K562 (cell line): ENCODE measurements at regions not wholly inside any gene's neighbourhood (a gene's known extent, or its start where the extent isn't known, plus 50 kb on each side); places are given as distances from the start of the nearest gene placed in this dataset.
"Not testable (repeated sequence)": the region's sequence is repeated elsewhere in the genome, so short reads cannot be mapped to it uniquely, and the experiment has no call there.

Experiments
- ATAC-seq: fragments of 200-7000 bp; cut with Tn5 transposase; 3 replicates; pipeline ENCODE4 v1.9.1; 2020; ENCODE audit warnings: moderate library complexity
- BruUV-seq: library from RNA; stranded (reverse); fragments of 400-500 nt; replicated peaks from 2 replicates; lab custom pipeline; 2021; lab: Mats Ljungman, UMichigan
- CTCF ChIA-PET: fragments of 300-600 bp; formaldehyde crosslinking; extraction: SDS; loops from one replicate; lab custom pipeline; 2021; ENCODE audit warnings: low intra/inter-chr PET ratio; lab: Yijun Ruan, JAX
- POLR2A ChIA-PET: fragments of 300-600, 350-650 bp; sonication (Branson Sonifier 250); formaldehyde crosslinking; extraction: SDS; loops from one replicate; lab custom pipeline; 2021; ENCODE audit warnings: antibody characterized with exemption, inconsistent platforms; lab: Yijun Ruan, JAX
- DNase-seq, 4 experiments: peaks; one replicate each; pipeline versions ENCODE4 v3.0.0 to v3.0.0-alpha.2; 2011 to 2018; ENCODE audit warnings: low spot score in 3 of 4, mixed read lengths in 3 of 4; ENCODE audit errors: extremely low read depth in 1 of 4
- FAIRE-seq: peaks from 2 replicates; lab custom pipeline; 2011; peaks lifted over from hg19 to GRCh38; lab: Jason Lieb, UNC
- H2AFZ ChIP-seq: 2 replicates; pipeline ENCODE4 v1.6.0; 2011; ENCODE audit warnings: low read depth, low read length, control low read depth, inconsistent platforms
- H3K27ac ChIP-seq: fragments of 200-600 bp; 3 replicates; pipeline ENCODE4 v1.8.0; 2011; ENCODE audit warnings: low read depth, mild to moderate bottlenecking, control low read depth, inconsistent platforms, low read length, moderate library complexity, mixed read lengths; ENCODE audit errors: extremely low read depth
- H3K27me3 ChIP-seq, 2 experiments: fragments of 300-600 bp in 1 of 2; 2 replicates in 1 of 2; 3 replicates in 1 of 2; pipeline versions ENCODE4 v1.6.0 to v1.8.0; 2011; ENCODE audit warnings: inconsistent platforms in 2 of 2, low read length in 2 of 2, mild to moderate bottlenecking in 1 of 2, mixed read lengths in 1 of 2, moderate library complexity in 1 of 2; ENCODE audit not compliant: control insufficient read depth in 2 of 2, insufficient read depth in 2 of 2
- H3K36me3 ChIP-seq: fragments of 300-600 bp; 3 replicates; pipeline ENCODE4 v1.8.0; 2011; ENCODE audit warnings: mild to moderate bottlenecking, low read length, inconsistent platforms; ENCODE audit not compliant: control insufficient read depth, insufficient read depth
- H3K4me1 ChIP-seq, 2 experiments: fragments of 200-600 bp in 1 of 2; replicated peaks in 1 of 2; 2 replicates in 1 of 2; 3 replicates in 1 of 2; pipeline versions ENCODE4 v1.5.1 to v1.8.0; 2011; ENCODE audit warnings: inconsistent platforms in 2 of 2, low read length in 2 of 2, mild to moderate bottlenecking in 1 of 2, mixed read lengths in 1 of 2, moderate library complexity in 1 of 2; ENCODE audit not compliant: control insufficient read depth in 2 of 2, insufficient read depth in 2 of 2
- H3K4me2 ChIP-seq: 2 replicates; pipeline ENCODE4 v1.6.1; 2011; ENCODE audit warnings: low read length, control low read depth, inconsistent platforms, mixed read lengths; ENCODE audit not compliant: insufficient read depth
- H3K4me3 ChIP-seq: fragments of 200-600 bp; sonication (generic), shearing (Covaris generic); 2 replicates; pipeline ENCODE4 v1.5.1; 2016; ENCODE audit warnings: control low read depth, inconsistent platforms
- H3K79me2 ChIP-seq: fragments of 200-600 bp; 3 replicates; pipeline ENCODE4 v1.8.0; 2011; ENCODE audit warnings: low read length, inconsistent platforms; ENCODE audit not compliant: control insufficient read depth, insufficient read depth
- H3K9ac ChIP-seq, 2 experiments: 2 replicates each; pipeline versions ENCODE4 v1.6.0 to v1.6.1; 2011; ENCODE audit warnings: low read depth in 2 of 2, low read length in 2 of 2, control low read depth in 1 of 2, inconsistent platforms in 1 of 2, mild to moderate bottlenecking in 1 of 2, mixed read lengths in 1 of 2; ENCODE audit not compliant: insufficient read depth in 1 of 2
- H3K9me1 ChIP-seq: one replicate; pipeline ENCODE4 v1.6.0; 2011; ENCODE audit warnings: inconsistent platforms, mild to moderate bottlenecking, low read length, moderate library complexity; ENCODE audit not compliant: control insufficient read depth, insufficient read depth
- H3K9me3 ChIP-seq: replicated peaks from 2 replicates; pipeline ENCODE4 v1.5.1; 2011; ENCODE audit warnings: low read depth, low read length, inconsistent platforms; ENCODE audit not compliant: control insufficient read depth, insufficient read depth
- H4K20me1 ChIP-seq: replicated peaks from 2 replicates; pipeline ENCODE4 v1.6.1; 2011; ENCODE audit warnings: low read length, inconsistent platforms, mixed read lengths; ENCODE audit not compliant: control insufficient read depth, insufficient read depth
- CBX2 ChIP-seq: fragments of 200-600 bp; sonication (generic); IDR thresholded peaks from one replicate; pipeline ENCODE4 v1.6.1; 2012; ENCODE audit warnings: mild to moderate bottlenecking, low read length, inconsistent platforms; ENCODE audit not compliant: insufficient read depth, poor library complexity, severe bottlenecking
- FOXA3 ChIP-seq, 2 experiments: fragments of 450-650 bp in 1 of 2; sonication (generic) in 1 of 2; formaldehyde crosslinking; IDR thresholded peaks in 1 of 2; conservative IDR thresholded peaks in 1 of 2; 2 replicates each; pipeline versions ENCODE4 v1.4.0 to v1.8.0; 2020 to 2022; ENCODE audit warnings: mild to moderate bottlenecking in 2 of 2, missing genetic modification reagents in 1 of 2
- MIER1 ChIP-seq: fragments of 450-650 bp; IDR thresholded peaks from 2 replicates; pipeline ENCODE4 v1.6.1; 2016; ENCODE audit warnings: antibody characterized with exemption, mild to moderate bottlenecking, low read depth
- RBM25 ChIP-seq: fragments of 200-400 bp; formaldehyde crosslinking; IDR thresholded peaks from 2 replicates; pipeline ENCODE4 v1.6.1; 2018; ENCODE audit warnings: low read length, low read depth, moderate library complexity; ENCODE audit not compliant: severe bottlenecking
- U2AF1 ChIP-seq: fragments of 200-400 bp; formaldehyde crosslinking; optimal IDR thresholded peaks from 2 replicates; pipeline ENCODE3; 2017; ENCODE audit warnings: mild to moderate bottlenecking, low read depth, low read length, moderate library complexity
- ZNF146 ChIP-seq: IDR thresholded peaks from one replicate; pipeline ENCODE4 v1.6.1; 2018; ENCODE audit warnings: missing compliant biosample characterization; ENCODE audit not compliant: unreplicated experiment
- ZNF274 ChIP-seq: IDR thresholded peaks from 2 replicates; pipeline ENCODE4 v1.6.1; 2011; ENCODE audit warnings: low read depth, mild to moderate bottlenecking, low read length, moderate library complexity, borderline replicate concordance
- ZNF830 ChIP-seq: fragments of 250-450 bp; sonication (Bioruptor Pico); IDR thresholded peaks from 2 replicates; pipeline ENCODE4 v1.5.0; 2021; ENCODE audit warnings: mild to moderate bottlenecking
- WGBS: fragments of 100-300 bp; shearing (Covaris generic); methylation state at CpG from one replicate; pipeline ENCODE4 v1.1.6; 2016; ENCODE audit warnings: low coverage, mixed read lengths; ENCODE audit not compliant: insufficient coverage; ENCODE audit errors: missing lambda C conversion rate; 5-methylcytosine and 5-hydroxymethylcytosine counted together
- in situ Hi-C: fragments of 300-500 bp; cut with MboI; formaldehyde crosslinking; loops from 4 replicates; pipeline ENCODE4 v1.15.0; 2018; ENCODE audit warnings: inconsistent platforms, mixed read lengths
- intact Hi-C: fragments of 100-400 bp; cut with micrococcal nuclease; formaldehyde crosslinking; loops from 2 replicates; pipeline ENCODE4 v1.14.2; 2022
- TF ChIP-seq, protein P1 (sequence below): fragments of 250-450 bp; sonication (Bioruptor Pico); IDR thresholded peaks from 2 replicates; pipeline ENCODE4 v1.8.0; 2021; ENCODE audit warnings: moderate library complexity, mild to moderate bottlenecking, inconsistent platforms
- TF ChIP-seq, protein P2 (sequence below): fragments of 450-650 bp; formaldehyde crosslinking; IDR thresholded peaks from 2 replicates; pipeline ENCODE4 v1.4.0; 2022; ENCODE audit warnings: missing genetic modification characterization
- TF ChIP-seq, protein P3 (sequence below), 2 experiments: fragments of 250-450 bp in 1 of 2; fragments of 450-650 bp in 1 of 2; sonication (Bioruptor Pico) in 1 of 2; IDR thresholded peaks; 2 replicates each; pipeline versions ENCODE4 v1.6.1 to v1.8.0; 2016 to 2021; ENCODE audit warnings: mild to moderate bottlenecking in 2 of 2, moderate library complexity in 2 of 2, missing compliant biosample characterization in 1 of 2, missing genetic modification characterization in 1 of 2

DNA sequence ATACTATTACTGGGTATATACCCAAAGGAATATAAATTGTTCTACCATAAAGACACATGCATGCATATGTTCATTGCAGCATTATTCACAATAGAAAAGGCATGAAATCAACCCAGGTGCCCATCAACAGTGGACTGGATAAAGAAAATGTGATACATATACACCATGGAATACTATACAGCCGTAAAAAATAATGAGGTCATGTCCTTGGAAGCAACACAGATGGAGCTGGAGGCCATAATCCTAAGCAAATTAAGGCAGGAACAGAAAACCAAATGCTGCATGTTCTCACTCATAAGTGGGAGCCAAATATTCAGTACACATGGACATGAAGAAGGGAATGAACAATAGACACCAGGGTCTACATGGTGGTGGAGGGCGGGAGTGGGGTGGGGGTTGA is 241.9 kb upstream of the NFIA start:
- H3K27ac ChIP-seq, H3K36me3 ChIP-seq, intact Hi-C loops, ATAC-seq, FAIRE-seq, in situ Hi-C loops, CTCF ChIA-PET, H3K4me3 ChIP-seq, H4K20me1 ChIP-seq, BruUV-seq, H3K79me2 ChIP-seq: not testable (repeated sequence)
- peak; percentile 45 for TF ChIP-seq RBM25
- TF ChIP-seq ZNF146 (CRISPR knock-in tag), result peak; percentile 87
- TF ChIP-seq, all 486 proteins: peak for 2; not testable (repeated sequence) for 484
- POLR2A ChIA-PET, H3K4me2 ChIP-seq, H3K9ac ChIP-seq, H3K9me3 ChIP-seq, H3K4me1 ChIP-seq, H3K9me1 ChIP-seq, DNase-seq, H3K27me3 ChIP-seq, H2AFZ ChIP-seq: not testable (repeated sequence)
- WGBS, result 6% methylated on average over 2 of the region's 2 CpGs

DNA sequence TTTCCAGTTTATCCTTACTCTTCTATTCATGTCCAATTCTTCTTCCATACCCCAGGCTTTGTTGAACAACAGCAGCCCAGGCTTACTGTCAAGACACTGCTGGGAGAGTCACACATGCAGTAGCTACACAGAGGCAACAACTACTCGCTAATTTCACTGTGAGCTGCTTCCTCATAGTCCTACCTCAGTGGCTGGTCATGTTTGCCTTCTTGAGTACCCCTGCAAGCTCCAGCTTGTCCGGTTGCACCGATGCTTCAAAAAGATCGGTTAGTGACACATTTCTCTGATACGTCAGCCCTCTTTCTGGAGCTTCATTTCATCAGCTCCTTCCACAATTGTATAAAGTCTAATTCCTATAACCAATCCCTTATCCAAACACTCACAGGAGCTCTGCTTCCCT is 246.7 kb upstream of the NFIA start:
- WGBS, result 3% methylated on average over 5 of the region's 5 CpGs
- H3K4me3 ChIP-seq, result no peak overlapping the region
- FAIRE-seq (no peak), ATAC-seq (no peak; the same call in 2 of the 3 replicates), DNase-seq (no peak)
- H3K9ac ChIP-seq, result no peak overlapping the region
- no peak overlapping the region for H2AFZ ChIP-seq
- no peaks in the 10 kb centered on the region for H3K36me3 ChIP-seq
- no peak overlapping the region for H3K4me2 ChIP-seq
- H3K4me1 ChIP-seq, result peaks cover 0 to 2% of the 10 kb centered on the region in 2 experiments; a peak in 1 of 5 replicates
- H3K9me1 ChIP-seq, result no peaks in the 10 kb centered on the region
- ChIA-PET CTCF (no interaction called here), POLR2A (no interaction called here)
- in situ Hi-C loops (no loop called here), intact Hi-C loops (no loop called here)
- peaks cover 4 to 5% of the 10 kb centered on the region in 2 experiments; a peak in 2 of 5 replicates for H3K27me3 ChIP-seq
- H4K20me1 ChIP-seq, result no peaks in the 10 kb centered on the region
- H3K27ac ChIP-seq, result no peak overlapping the region
- H3K79me2 ChIP-seq, result no peaks in the 10 kb centered on the region
- no TSS peak for BruUV-seq
- no peaks in the 10 kb centered on the region for H3K9me3 ChIP-seq
- TF ChIP-seq, protein P1, sequence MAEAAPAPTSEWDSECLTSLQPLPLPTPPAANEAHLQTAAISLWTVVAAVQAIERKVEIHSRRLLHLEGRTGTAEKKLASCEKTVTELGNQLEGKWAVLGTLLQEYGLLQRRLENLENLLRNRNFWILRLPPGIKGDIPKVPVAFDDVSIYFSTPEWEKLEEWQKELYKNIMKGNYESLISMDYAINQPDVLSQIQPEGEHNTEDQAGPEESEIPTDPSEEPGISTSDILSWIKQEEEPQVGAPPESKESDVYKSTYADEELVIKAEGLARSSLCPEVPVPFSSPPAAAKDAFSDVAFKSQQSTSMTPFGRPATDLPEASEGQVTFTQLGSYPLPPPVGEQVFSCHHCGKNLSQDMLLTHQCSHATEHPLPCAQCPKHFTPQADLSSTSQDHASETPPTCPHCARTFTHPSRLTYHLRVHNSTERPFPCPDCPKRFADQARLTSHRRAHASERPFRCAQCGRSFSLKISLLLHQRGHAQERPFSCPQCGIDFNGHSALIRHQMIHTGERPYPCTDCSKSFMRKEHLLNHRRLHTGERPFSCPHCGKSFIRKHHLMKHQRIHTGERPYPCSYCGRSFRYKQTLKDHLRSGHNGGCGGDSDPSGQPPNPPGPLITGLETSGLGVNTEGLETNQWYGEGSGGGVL (CRISPR knock-in tag), result no peak
- TF ChIP-seq U2AF1, result no peak
- no peak for TF ChIP-seq FOXA3 (CRISPR knock-in tag; conservative IDR thresholded peaks at IDR 0.05 in 1 of 2, IDR thresholded peaks at IDR 0.05 in 1 of 2)
- no peak for TF ChIP-seq CBX2
- TF ChIP-seq MIER1, result no peak
- no peak for TF ChIP-seq ZNF830
- no peak for TF ChIP-seq ZNF274
- TF ChIP-seq, protein P2, sequence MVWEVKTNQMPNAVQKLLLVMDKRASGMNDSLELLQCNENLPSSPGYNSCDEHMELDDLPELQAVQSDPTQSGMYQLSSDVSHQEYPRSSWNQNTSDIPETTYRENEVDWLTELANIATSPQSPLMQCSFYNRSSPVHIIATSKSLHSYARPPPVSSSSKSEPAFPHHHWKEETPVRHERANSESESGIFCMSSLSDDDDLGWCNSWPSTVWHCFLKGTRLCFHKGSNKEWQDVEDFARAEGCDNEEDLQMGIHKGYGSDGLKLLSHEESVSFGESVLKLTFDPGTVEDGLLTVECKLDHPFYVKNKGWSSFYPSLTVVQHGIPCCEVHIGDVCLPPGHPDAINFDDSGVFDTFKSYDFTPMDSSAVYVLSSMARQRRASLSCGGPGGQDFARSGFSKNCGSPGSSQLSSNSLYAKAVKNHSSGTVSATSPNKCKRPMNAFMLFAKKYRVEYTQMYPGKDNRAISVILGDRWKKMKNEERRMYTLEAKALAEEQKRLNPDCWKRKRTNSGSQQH (CRISPR knock-in tag), result no peak
- TF ChIP-seq, protein P3, sequence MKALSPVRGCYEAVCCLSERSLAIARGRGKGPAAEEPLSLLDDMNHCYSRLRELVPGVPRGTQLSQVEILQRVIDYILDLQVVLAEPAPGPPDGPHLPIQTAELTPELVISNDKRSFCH (CRISPR knock-in tag; IDR thresholded peaks at IDR 0.05), result no peak
- TF ChIP-seq, protein P3 (tag; IDR thresholded peaks at IDR 0.05), result no peak
